Activated naive CD8-positive, alpha-beta T cell treated with anti-CD3 and anti-CD28 coated beads, Interleukin-2, amount 50 U/mL, for 16 hours (primary cell): ENCODE measurements at regions not wholly inside any gene's neighbourhood (a gene's known extent, or its start where the extent isn't known, plus 50 kb on each side); places are given as distances from the start of the nearest gene placed in this dataset.

ENCODE experiments used
- DNase-seq: peaks from one replicate; pipeline ENCODE4 v3.0.0-alpha.2; 2020; ENCODE audit warnings: low read depth, low spot score

- no peak for DNase-seq
Measured at GRCh38 chr13:73715911-73716510, 418.2 kb downstream of the KLF12 start.

GRCh38 chr13:73715114-73715910 lies 418.9 kb downstream of the KLF12 start:
- no peak for DNase-seq

DNA sequence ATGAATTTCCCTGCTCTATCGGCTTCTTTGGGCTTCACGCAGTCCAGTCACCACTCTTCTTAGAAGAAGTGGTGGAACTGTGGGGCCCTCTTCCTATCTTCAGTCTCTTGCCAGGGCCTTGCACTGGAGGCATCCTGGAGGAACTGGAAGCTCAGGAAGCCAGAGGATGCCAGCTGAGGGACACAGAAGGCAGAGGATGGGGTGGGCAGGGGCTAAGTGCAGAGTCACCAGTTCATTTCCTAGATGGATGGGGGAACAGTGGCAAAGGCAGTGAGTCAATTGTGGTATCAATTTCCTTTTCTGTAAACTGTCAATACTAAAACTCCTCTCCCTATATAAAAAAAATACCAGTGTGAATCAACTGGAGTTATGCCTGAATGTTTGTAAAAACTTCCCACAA lies 419.7 kb downstream of the KLF12 start:
- no peak for DNase-seq

GRCh38 chr13:73708393-73708985 lies 425.7 kb downstream of the KLF12 start:
- DNase-seq = peak; percentile 20

DNA sequence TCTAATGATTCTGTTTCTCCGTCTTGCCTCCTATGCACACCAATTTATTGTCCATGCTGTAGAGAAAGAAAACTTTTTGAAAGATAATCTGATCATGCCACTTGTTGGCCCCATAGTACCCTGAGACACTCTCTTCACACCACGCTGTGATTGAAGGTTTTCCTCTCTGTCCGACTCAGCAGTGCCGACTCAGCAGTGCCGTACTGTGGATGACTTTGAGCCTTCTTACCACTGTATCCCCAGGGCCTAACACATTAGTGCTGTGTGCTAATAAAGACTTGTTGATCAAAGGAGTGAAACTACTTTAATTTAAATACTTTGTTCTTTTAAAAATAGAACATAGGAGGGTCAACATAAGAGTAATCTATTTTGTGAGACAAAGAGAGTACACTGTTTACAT lies 429.6 kb downstream of the KLF12 start:
- no peak for DNase-seq

- no peak for DNase-seq
Measured at GRCh38 chr13:73703606-73704005, 430.6 kb downstream of the KLF12 start.

DNA sequence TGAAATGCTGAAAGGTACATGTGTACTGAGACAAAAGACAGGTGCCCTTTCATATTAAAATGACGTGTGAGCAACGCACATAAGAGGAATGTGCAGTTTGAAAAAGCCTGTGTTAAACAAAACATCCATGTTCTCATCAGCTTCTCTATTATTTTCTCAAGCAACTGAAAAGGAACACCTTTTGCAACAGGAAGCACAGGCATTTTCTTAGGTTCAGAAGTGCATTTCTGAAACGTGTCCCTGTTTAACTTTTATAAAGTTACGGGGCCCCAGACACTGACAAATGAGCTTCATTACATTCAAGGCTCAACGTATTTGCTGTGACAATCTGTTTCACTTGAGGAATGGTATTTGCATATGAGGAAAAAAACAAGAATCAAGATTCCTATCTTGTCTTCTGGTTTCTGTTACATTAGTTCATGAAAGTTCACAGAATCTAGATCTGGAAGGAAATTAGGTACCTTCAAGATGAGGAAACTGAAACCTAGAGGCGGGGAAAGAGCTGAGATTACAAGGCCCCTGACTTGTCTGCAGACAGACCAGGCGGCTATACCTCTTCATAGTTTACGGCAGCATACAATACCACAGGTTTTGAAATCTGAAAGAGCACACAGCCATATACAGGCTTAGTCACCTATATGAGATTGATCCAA lies 431.7 kb downstream of the KLF12 start:
- DNase-seq = peak; percentile 20

DNA sequence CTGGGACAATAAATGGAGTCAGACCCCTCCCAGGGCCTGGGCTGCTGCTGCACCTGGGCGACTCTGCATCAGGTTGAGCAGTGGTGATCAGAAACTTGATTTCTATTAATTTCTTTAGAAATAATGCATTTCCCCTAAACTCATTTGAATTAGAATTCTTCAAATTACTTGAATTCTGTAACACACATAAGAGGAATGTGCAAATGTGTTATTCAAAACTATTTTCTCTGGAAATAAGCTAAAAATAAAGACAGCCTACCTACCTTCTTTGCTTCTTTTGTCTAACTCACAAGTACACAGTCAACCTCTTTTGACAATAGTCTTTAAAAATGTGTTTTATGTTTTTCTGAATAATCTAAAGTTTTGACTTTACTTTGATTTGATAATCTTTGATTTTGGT lies 433.0 kb downstream of the KLF12 start:
- DNase-seq = no peak

DNA sequence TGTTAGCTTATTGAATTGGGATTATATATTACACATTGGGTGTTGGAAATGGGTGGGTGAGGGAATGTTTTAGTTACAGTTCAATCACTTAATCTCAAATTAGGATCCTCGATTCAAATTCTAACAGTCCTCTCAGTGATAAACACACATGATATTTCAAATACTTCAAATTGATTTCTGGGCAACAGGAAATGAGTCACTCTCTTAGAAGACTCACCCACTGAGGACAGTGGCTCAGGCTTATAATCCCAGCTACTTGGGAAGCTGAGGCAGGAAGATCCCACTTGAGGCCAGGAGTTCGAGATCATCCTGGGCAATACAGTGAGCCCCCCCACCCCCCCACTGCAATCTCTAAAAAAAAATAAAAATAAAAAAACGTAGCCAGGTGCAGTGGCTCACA lies 435.3 kb downstream of the KLF12 start:
- DNase-seq = no peak

DNA sequence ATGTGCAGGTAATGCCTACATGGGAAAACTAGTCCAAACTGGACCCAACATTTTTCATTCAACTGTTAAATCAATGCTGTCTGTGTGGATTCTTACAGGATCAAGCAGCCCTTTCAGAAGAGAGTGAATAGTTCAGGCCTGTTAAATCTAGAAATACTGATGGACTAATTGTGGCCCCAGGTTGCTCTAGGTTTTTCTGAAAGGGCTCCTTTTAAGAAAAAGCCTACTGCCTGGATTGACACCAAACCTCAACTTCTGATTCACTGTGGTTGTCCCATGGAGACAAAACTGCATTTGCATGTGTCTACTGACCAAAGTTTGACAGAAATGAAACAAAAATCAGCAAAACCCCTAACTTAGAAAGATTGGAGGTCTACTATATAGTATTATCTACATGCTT lies 437.0 kb downstream of the KLF12 start:
- DNase-seq = no peak

DNA sequence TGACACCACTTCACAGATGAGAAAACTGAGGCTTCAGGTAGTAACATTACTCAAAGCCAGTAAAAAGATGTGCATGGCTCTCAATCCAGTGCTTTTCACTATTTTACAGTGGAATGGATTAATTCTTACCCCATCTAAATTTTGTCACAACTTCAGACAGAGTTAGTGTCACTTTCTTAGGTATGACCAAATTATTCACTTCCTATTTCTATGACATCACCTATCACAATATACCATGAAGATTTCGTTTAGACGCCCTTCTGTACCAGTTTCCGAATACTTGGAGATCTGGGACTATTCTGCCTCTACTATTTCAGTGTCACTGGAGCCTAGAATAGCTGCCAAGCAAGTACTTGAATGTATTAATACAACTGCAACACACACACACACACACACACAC lies 437.5 kb downstream of the KLF12 start:
- no peak for DNase-seq

DNA sequence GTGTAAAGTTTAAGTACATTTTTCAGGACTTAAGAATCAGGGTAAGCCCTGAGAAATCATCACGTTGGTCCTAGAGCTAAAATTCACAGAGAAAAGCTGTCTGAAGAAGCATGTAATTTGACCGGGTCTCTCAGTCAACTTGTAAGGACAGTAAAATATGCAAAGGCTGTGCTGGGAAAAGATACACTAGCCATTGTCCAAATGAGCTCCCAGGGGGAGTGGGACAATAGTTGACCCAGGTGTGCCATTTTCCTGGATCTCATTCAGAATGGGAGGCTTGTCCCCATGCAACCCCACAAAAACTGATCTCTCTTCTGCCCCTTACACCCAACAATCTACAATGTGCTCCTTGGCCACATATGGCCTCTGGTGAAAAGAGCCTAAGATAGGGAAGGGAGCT lies 437.9 kb downstream of the KLF12 start:
- no peak for DNase-seq

GRCh38 chr13:73695325-73695724 lies 438.9 kb downstream of the KLF12 start:
- DNase-seq = no peak

- no peak for DNase-seq
Measured at GRCh38 chr13:73693215-73693614, 441.0 kb downstream of the KLF12 start.

GRCh38 chr13:73691891-73692290 lies 442.3 kb downstream of the KLF12 start:
- DNase-seq = no peak

- no peak for DNase-seq
Measured at GRCh38 chr13:73687929-73688328, 446.3 kb downstream of the KLF12 start.

- no peak for DNase-seq
Measured at GRCh38 chr13:73687087-73687486, 447.1 kb downstream of the KLF12 start.

DNA sequence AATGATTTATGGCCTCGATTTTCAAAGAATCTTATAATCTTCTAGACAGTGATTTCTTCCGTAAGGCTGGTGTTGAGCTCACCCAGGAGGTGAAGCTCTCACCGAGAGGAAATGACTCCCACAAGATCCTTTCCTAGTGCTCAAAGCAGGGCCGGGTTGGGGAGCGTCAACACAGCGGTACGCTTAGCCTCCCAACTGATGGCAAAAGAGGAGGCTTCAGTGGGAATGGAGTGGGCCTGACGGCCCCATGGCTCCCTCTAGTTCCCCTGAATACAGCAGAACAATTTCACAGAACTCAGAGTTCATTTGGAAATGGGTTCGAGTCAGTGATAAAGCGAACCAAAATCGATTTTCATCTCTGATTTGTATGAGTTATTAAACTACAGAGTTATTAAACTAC lies 449.5 kb downstream of the KLF12 start:
- DNase-seq = no peak

GRCh38 chr13:73684286-73684685 lies 449.9 kb downstream of the KLF12 start:
- DNase-seq = no peak

DNA sequence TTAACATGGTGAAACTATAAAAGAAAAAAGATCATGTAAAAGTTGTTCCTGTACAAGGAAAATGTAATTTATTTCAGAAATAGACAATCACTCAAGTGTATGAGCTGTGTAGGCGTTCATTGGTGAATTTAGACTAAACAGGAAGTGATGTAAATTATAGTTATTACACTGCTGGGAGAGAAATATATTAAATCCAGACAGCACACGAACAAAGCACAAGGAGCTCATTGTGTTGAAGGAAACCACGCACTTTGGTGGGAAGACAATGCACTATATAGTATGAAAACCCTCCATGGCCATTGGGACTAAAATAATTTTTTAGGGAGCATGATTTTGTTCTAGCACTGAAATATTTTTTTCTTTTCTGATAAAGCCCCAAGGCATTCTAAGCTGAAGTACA lies 450.5 kb downstream of the KLF12 start:
- DNase-seq = no peak

GRCh38 chr13:73681779-73682178 lies 452.4 kb downstream of the KLF12 start:
- no peak for DNase-seq

GRCh38 chr13:73681015-73681414 lies 453.2 kb downstream of the KLF12 start:
- DNase-seq = no peak
